Ascending aorta (tissue), 2 donors: ENCODE measurements at regions not wholly inside any gene's neighbourhood (a gene's known extent, or its start where the extent isn't known, plus 50 kb on each side); places are given as distances from the start of the nearest gene placed in this dataset.

Experiments
- DNase-seq, 2 donors: peaks; one replicate each; pipeline ENCODE4 v3.0.0-alpha.2; 2019; ENCODE audit warnings: low spot score in 2 of 2
- H3K27ac ChIP-seq, 2 donors: fragments of 200-600 bp; sonication (generic); one replicate each; pipeline ENCODE4 v1.5.1; 2016 to 2017; ENCODE audit warnings: mild to moderate bottlenecking in 1 of 2
- H3K27me3 ChIP-seq: fragments of 200-600 bp; sonication (generic); one replicate; pipeline ENCODE4 v1.5.1; 2017
- H3K36me3 ChIP-seq, 2 donors: fragments of 200-600 bp; sonication (generic); one replicate each; pipeline ENCODE4 v1.5.1; 2016
- H3K4me1 ChIP-seq, 2 donors: fragments of 200-600 bp; sonication (generic); one replicate each; pipeline ENCODE4 v1.5.1; 2016 to 2017; ENCODE audit warnings: mild to moderate bottlenecking in 1 of 2
- H3K4me3 ChIP-seq, 2 donors: fragments of 200-600 bp; sonication (generic); one replicate each; pipeline ENCODE4 v1.5.1; 2016 to 2017; ENCODE audit warnings: mild to moderate bottlenecking in 1 of 2
- H3K9me3 ChIP-seq, 2 donors: fragments of 200-600 bp; sonication (generic); one replicate each; pipeline ENCODE4 v1.5.1; 2016
- intact Hi-C: fragments of 100-400 bp; cut with DNase I; formaldehyde crosslinking; loops from one replicate; pipeline ENCODE4 v1.15.1; 2023
- TF ChIP-seq, protein P1 (sequence below), 3 experiments: fragments of 200-600 bp in 2 of 3; fragments of 450-650 bp in 1 of 3; sonication (generic) in 2 of 3; IDR thresholded peaks; one replicate each; pipeline ENCODE4 v1.5.1; 2016 to 2019; ENCODE audit warnings: antibody characterized with exemption in 3 of 3, mild to moderate bottlenecking in 1 of 3, moderate library complexity in 1 of 3

DNA sequence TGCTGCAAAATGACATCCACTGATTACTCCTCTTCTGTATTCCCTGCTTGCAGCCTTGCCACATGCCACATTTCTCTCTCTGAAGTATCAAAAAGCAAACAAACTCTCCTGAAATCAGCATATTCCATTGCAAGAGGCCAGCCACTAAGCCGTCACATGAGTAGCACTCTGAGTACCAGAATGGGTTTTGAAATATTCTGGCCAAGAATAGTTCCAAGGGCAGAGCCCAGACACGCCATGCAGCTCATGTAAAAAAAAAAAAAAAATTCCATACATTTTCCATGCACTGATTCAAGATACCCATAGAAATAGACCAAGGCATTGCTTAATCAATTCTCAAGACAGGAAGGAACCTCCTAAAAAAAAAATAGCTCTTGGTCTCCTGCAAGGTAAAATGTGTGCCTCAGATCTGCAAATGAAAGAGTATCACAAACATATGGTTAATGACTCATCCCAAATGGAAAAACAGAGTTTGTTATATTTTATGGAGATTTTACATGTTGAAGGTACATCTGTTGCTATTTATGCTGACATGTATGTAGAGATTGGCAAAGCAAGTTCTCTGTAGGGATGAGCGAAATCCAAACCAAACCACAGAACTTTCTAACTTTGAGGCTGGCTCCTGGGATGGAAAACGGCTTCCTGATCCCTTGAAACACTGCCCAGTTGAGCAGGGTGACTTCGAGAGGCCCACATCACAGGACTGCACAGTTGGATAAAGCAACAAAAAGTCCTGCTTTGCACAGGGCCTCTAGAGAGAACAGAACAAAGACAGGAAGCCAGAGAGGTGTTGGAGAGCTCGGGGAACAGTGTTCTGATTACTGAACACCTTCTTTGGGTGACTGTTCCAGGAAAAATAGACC, 346.2 kb downstream of the ZNF521 start:
- intact Hi-C loops = no loop called here
- TF ChIP-seq, protein P1, sequence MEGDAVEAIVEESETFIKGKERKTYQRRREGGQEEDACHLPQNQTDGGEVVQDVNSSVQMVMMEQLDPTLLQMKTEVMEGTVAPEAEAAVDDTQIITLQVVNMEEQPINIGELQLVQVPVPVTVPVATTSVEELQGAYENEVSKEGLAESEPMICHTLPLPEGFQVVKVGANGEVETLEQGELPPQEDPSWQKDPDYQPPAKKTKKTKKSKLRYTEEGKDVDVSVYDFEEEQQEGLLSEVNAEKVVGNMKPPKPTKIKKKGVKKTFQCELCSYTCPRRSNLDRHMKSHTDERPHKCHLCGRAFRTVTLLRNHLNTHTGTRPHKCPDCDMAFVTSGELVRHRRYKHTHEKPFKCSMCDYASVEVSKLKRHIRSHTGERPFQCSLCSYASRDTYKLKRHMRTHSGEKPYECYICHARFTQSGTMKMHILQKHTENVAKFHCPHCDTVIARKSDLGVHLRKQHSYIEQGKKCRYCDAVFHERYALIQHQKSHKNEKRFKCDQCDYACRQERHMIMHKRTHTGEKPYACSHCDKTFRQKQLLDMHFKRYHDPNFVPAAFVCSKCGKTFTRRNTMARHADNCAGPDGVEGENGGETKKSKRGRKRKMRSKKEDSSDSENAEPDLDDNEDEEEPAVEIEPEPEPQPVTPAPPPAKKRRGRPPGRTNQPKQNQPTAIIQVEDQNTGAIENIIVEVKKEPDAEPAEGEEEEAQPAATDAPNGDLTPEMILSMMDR (IDR thresholded peaks at IDR 0.05) = no peak
- H3K36me3 ChIP-seq = no peaks in the 10 kb centered on the region
- no peaks in the 10 kb centered on the region for H3K9me3 ChIP-seq
- H3K4me1 ChIP-seq = no peaks in the 10 kb centered on the region
- H3K4me3 ChIP-seq = no peak overlapping the region
- no peak overlapping the region for H3K27ac ChIP-seq
- no peaks in the 10 kb centered on the region for H3K27me3 ChIP-seq
- DNase-seq = no peak

DNA sequence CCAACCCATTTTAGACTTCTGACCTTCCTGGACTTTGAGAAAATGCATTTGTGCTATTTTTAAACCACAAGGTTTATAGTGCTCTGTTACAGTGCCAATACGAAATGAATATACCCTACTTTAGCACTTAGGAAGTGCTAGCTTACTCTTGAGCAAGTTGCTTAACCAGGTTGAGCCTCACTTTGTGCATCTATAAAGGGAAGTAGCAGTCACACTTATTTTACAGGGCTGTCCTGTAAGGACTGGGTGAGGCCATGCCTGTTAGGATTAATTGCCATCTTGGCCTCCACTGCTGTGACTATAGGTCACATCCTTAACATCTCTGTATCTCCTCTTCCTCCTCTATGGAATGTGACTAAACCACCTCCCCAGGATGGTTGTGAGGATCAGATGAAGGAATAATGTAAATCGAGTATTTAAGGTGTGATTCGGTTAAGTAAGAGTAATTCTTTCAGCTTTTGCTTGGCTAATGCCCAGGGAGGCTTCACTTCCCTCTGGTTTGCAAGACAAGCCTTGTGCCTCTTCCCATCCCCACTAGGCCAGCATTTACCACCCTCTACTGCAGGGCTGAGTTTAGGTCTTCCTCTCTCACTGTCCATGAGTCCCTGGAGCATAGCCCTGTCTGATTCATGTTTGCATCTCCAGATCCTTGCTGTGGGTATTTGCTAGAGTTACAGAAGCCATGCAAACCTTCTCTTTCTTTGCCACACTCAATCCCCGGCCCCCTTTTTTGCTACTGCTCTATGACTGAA, 341.2 kb downstream of the ZNF521 start:
- TF ChIP-seq, protein P1 (IDR thresholded peaks at IDR 0.05) = no peak
- H3K36me3 ChIP-seq = no peaks in the 10 kb centered on the region
- intact Hi-C loops = no loop called here
- H3K27ac ChIP-seq = no peak overlapping the region
- no peaks in the 10 kb centered on the region for H3K4me1 ChIP-seq
- H3K4me3 ChIP-seq = no peak overlapping the region
- H3K9me3 ChIP-seq = no peaks in the 10 kb centered on the region
- DNase-seq = no peak
- H3K27me3 ChIP-seq = no peaks in the 10 kb centered on the region
